Omental fat pad (tissue), 3 donors: ENCODE measurements at regions not wholly inside any gene's neighbourhood (a gene's known extent, or its start where the extent isn't known, plus 50 kb on each side); places are given as distances from the start of the nearest gene placed in this dataset.

Experiments used
- ATAC-seq: fragments of 150-250 bp; one replicate; pipeline ENCODE4 v1.9.1; 2016; ENCODE audit warnings: mild to moderate bottlenecking, moderate library complexity; ENCODE audit not compliant: low FRiP score
- DNase-seq: peaks from one replicate; pipeline ENCODE4 v3.0.0-alpha.2; 2019; ENCODE audit warnings: low spot score
- TF ChIP-seq, protein P1 (sequence below), 3 donors: fragments of 450-650 bp; IDR thresholded peaks; one replicate each; pipeline ENCODE4 v1.5.1; 2016 to 2017; ENCODE audit warnings: antibody characterized with exemption in 3 of 3, mild to moderate bottlenecking in 3 of 3, moderate library complexity in 2 of 3

DNA sequence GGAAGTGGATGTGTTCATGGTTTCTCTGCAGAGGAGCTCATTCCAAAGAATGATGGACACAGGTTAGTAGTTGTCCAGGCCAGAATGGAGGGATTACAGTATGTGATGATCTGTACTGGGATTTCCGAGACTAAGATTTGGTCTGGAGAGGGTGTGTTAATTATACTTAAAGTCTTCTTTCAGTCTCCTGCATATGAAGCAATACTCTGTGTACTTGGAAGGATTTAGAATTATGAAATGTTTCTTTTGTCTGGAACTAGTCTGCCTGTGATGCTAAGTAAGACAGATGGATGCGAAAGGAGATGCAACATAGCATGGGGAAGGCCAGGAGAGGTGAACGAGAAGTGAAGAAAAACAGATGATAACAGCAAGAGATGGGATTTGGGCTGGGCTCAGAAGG, 305.1 kb upstream of the LYZL1 start:
- DNase-seq, result no peak
- TF ChIP-seq, protein P1, sequence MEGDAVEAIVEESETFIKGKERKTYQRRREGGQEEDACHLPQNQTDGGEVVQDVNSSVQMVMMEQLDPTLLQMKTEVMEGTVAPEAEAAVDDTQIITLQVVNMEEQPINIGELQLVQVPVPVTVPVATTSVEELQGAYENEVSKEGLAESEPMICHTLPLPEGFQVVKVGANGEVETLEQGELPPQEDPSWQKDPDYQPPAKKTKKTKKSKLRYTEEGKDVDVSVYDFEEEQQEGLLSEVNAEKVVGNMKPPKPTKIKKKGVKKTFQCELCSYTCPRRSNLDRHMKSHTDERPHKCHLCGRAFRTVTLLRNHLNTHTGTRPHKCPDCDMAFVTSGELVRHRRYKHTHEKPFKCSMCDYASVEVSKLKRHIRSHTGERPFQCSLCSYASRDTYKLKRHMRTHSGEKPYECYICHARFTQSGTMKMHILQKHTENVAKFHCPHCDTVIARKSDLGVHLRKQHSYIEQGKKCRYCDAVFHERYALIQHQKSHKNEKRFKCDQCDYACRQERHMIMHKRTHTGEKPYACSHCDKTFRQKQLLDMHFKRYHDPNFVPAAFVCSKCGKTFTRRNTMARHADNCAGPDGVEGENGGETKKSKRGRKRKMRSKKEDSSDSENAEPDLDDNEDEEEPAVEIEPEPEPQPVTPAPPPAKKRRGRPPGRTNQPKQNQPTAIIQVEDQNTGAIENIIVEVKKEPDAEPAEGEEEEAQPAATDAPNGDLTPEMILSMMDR (IDR thresholded peaks at IDR 0.05), result no peak
- ATAC-seq, result peak; percentile 75

DNA sequence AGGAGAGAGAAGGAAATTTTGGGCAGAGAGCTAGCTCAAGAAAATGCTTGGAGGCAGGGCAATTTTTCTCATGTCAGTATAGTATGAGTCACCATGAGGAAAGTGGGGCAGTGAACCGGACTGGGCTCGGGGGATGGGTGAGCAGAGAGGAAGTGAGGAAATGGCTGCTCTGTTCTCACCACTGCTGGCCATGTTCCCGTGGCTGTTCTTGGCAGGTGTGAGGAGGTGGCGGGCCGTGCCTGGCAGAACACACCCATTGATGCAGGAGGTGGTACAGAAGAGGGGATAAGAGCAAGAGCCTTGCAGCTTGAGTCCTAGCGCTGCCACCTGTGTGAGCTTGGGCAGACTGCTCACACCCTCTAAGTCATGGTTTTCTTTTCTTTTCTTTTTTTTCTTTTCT, 304.4 kb upstream of the LYZL1 start:
- DNase-seq, result peak; percentile 50
- ATAC-seq, result peak; percentile 99
- TF ChIP-seq, protein P1 (IDR thresholded peaks at IDR 0.05), result no peak

- no peak for DNase-seq
- TF ChIP-seq, protein P1 (IDR thresholded peaks at IDR 0.05), result no peak
- ATAC-seq, result no peak
These were observed 303.6 kb upstream of the LYZL1 start for GRCh38 chr10:28985137-28985885.

DNA sequence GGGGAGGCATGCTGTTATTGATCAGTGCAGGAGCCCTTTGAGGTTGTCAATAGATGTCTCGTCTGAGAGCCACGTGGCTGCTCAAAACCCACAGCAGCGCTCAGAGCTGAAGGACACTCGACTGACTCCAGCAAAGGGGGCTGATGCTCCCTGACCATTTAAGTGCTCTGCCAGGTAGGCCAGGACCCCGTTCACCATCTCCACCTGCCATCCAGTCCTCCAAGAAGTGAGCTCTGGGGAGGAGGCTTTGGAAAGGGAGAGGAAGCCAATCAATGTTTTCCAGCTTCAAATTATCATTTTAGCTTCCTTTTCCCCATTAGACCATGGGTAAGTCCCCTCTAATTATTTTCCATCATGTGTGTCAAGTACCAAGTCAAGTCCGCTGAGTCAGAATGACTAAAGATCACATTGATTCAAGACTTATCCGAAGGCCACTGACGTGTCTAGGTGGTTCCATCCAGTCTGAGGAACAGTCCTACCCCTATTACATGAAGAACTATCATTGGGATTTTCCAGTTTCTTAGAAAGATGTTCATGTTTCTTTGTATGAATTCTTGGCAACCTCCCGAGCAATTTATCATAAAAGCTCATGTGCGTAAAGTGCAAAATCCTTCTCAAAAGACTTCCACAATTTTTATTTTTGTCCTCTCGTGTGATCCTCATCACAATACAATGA, 302.6 kb upstream of the LYZL1 start:
- no peak for DNase-seq
- ATAC-seq, result no peak
- TF ChIP-seq, protein P1 (IDR thresholded peaks at IDR 0.05), result no peak

- ATAC-seq, result no peak
These were observed 302.0 kb upstream of the LYZL1 start for GRCh38 chr10:28986856-28987255.

GRCh38 chr10:28987555-28988320, 301.1 kb upstream of the LYZL1 start:
- ATAC-seq (no peak), DNase-seq (no peak)
- TF ChIP-seq, protein P1 (IDR thresholded peaks at IDR 0.05), result no peak

More at GRCh38 chr10:28986856-28987255, 302.0 kb upstream of the LYZL1 start:
- TF ChIP-seq, protein P1 (IDR thresholded peaks at IDR 0.05), result no peak
- no peak for DNase-seq
